ENCODE measurements at regions not wholly inside any gene's neighbourhood (a gene's known extent, or its start where the extent isn't known, plus 50 kb on each side); places are given as distances from the start of the nearest gene placed in this dataset.

DNA sequence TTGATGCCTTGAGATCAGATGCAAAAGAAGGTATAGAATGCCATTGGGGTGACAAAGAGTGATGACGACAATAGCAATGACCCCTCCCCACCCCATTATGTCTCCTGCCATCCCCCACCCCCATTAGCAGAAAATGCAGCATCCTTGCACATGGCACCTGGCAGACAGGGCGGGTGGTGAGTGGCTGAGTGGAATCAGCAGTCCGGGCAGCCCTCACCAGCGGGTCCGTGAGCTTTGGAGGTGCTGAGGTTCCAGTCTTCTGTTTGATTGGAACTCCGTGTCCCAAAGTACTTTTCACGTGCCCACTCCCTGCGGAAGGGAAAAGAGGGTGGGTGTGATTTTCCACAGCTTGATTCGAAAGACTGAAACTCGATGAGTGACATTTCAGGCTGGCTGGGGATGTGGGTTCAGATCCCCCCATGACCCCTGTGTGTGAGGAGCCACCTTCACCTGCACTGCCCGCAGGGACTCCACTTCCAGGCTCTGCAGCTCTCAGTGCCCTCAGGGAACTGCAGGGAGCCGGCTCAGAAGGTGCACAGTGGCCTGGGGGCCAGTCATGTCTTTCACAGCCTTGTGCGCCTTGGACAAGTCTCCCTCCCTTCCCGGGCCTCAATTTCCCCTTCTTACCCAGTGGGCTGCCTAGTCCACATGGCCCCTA is 130.9 kb downstream of the GLI2 start:
- ChIA-PET CTCF (interaction anchor here (0.6 to 3.8 kb wide), 7 partner anchors 8 to 170 kb away, joined by 3 to 13 read pairs (median 6); partner anchors contain the start of gene GLI2), POLR2A (no interaction called here)
- no peaks in the 10 kb centered on the region for H3K9me3 Mint-ChIP-seq
- DNase-seq (ENCODE audit: low spot score) = no peak
- no peaks in the 10 kb centered on the region for H3K27me3 Mint-ChIP-seq (ENCODE audit: low read depth)
- TF ChIP-seq ZNF232 (CRISPR knock-in tag; IDR thresholded peaks at IDR 0.05) (no peak), NR3C1 (CRISPR knock-in tag; conservative IDR thresholded peaks at IDR 0.05; ENCODE audit: low read depth) (no peak)
- TF ChIP-seq, protein P1, sequence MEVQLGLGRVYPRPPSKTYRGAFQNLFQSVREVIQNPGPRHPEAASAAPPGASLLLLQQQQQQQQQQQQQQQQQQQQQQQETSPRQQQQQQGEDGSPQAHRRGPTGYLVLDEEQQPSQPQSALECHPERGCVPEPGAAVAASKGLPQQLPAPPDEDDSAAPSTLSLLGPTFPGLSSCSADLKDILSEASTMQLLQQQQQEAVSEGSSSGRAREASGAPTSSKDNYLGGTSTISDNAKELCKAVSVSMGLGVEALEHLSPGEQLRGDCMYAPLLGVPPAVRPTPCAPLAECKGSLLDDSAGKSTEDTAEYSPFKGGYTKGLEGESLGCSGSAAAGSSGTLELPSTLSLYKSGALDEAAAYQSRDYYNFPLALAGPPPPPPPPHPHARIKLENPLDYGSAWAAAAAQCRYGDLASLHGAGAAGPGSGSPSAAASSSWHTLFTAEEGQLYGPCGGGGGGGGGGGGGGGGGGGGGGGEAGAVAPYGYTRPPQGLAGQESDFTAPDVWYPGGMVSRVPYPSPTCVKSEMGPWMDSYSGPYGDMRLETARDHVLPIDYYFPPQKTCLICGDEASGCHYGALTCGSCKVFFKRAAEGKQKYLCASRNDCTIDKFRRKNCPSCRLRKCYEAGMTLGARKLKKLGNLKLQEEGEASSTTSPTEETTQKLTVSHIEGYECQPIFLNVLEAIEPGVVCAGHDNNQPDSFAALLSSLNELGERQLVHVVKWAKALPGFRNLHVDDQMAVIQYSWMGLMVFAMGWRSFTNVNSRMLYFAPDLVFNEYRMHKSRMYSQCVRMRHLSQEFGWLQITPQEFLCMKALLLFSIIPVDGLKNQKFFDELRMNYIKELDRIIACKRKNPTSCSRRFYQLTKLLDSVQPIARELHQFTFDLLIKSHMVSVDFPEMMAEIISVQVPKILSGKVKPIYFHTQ (CRISPR knock-in tag; IDR thresholded peaks at IDR 0.05) = no peak
- TF ChIP-seq, protein P2, sequence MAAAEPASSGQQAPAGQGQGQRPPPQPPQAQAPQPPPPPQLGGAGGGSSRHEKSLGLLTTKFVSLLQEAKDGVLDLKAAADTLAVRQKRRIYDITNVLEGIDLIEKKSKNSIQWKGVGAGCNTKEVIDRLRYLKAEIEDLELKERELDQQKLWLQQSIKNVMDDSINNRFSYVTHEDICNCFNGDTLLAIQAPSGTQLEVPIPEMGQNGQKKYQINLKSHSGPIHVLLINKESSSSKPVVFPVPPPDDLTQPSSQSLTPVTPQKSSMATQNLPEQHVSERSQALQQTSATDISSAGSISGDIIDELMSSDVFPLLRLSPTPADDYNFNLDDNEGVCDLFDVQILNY (CRISPR knock-in tag; IDR thresholded peaks at IDR 0.05) = 0 out of 2 replicates have a peak, but pooled peaks have one; percentile 13
- no peak overlapping the region for H3K27ac Mint-ChIP-seq
- peak overlapping the region; percentile 49 for H3K4me3 Mint-ChIP-seq
- H3K4me1 Mint-ChIP-seq = peaks cover 60% of the 10 kb centered on the region
- ATAC-seq = no peak
- H3K36me3 Mint-ChIP-seq = no peaks in the 10 kb centered on the region

DNA sequence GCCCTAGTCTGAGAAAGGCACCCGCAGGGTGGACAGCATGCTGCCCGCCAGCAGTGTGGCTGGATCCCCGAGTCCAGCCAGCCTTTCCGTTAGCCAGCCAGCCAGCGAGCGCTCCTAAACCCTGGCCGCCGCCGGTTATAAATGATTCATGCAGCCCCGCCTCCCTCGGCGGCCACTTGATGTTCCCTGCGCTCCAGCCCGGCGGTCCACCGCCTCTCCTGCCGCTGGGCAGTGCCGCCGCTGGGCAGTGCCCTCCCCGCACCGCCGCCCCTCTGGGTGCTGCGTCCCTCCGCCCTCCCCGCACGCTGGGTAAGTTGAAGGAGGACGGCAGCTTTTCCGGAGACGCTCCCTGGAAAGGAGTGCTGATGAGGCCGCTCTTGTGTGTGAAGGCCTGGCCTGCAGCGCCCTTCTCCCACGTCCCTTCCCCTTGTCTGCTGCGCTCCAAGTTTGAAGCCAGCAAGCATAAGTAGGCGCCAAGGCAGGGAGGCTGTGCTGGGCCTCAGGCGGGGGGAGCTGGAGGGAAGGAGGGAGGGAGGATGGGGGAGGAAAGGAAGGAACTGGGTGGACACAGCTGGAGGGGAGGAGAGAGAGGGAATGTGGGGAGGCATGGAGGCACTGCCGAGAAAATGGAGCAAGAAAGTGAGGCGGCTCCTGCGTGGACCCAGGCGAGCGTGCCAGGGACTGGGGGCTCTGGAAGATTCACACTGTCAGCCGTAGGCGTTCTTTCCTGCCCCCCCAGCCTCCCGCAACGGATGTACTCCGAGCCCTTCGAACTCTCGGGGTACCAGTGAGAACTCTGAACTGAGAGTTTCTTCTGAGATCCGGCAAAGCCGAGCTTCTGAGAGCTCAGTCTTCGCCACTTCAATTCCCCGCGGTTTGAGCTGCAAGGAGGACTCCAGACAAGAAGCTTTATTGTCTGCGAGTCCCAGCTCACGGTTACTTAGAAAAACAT is 131.9 kb downstream of the GLI2 start:
- TF ChIP-seq, protein P3, sequence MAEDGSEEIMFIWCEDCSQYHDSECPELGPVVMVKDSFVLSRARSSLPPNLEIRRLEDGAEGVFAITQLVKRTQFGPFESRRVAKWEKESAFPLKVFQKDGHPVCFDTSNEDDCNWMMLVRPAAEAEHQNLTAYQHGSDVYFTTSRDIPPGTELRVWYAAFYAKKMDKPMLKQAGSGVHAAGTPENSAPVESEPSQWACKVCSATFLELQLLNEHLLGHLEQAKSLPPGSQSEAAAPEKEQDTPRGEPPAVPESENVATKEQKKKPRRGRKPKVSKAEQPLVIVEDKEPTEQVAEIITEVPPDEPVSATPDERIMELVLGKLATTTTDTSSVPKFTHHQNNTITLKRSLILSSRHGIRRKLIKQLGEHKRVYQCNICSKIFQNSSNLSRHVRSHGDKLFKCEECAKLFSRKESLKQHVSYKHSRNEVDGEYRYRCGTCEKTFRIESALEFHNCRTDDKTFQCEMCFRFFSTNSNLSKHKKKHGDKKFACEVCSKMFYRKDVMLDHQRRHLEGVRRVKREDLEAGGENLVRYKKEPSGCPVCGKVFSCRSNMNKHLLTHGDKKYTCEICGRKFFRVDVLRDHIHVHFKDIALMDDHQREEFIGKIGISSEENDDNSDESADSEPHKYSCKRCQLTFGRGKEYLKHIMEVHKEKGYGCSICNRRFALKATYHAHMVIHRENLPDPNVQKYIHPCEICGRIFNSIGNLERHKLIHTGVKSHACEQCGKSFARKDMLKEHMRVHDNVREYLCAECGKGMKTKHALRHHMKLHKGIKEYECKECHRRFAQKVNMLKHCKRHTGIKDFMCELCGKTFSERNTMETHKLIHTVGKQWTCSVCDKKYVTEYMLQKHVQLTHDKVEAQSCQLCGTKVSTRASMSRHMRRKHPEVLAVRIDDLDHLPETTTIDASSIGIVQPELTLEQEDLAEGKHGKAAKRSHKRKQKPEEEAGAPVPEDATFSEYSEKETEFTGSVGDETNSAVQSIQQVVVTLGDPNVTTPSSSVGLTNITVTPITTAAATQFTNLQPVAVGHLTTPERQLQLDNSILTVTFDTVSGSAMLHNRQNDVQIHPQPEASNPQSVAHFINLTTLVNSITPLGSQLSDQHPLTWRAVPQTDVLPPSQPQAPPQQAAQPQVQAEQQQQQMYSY (CRISPR knock-in tag; IDR thresholded peaks at IDR 0.05) = peak; percentile 23; the same call in 1 of the 2 replicates
- TF ChIP-seq FOXP1 (CRISPR knock-in tag; IDR thresholded peaks at IDR 0.05; ENCODE audit: borderline replicate concordance) (peak; percentile 61; the same call in 1 of the 2 replicates), RORB (CRISPR knock-in tag; IDR thresholded peaks at IDR 0.05) (no peak), KAT7 (CRISPR knock-in tag; IDR thresholded peaks at IDR 0.05; ENCODE audit: borderline replicate concordance) (no peak)
- TF ChIP-seq, protein P2 (CRISPR knock-in tag; IDR thresholded peaks at IDR 0.05) = 0 out of 2 replicates have a peak, but pooled peaks have one; percentile 13
- DNase-seq (ENCODE audit: low spot score) (peak; percentile 55), ATAC-seq (peak; percentile 56)
- Mint-ChIP-seq H3K4me3 (peak overlapping the region; percentile 49), H3K36me3 (no peaks in the 10 kb centered on the region), H3K27me3 (ENCODE audit: low read depth) (no peaks in the 10 kb centered on the region), H3K27ac (no peak overlapping the region; the same call in 1 of the 2 replicates), H3K9me3 (no peaks in the 10 kb centered on the region), H3K4me1 (peaks cover 53% of the 10 kb centered on the region)
- ChIA-PET POLR2A (interaction anchor here (0.9 kb wide), 1 partner anchor 9 kb away, joined by 3 read pairs; no protein-coding TSS in a partner anchor), CTCF (interaction anchor here (0.6 to 3.8 kb wide), 8 partner anchors 9 to 207 kb away, joined by 3 to 13 read pairs (median 4); no protein-coding TSS in a partner anchor)

DNA sequence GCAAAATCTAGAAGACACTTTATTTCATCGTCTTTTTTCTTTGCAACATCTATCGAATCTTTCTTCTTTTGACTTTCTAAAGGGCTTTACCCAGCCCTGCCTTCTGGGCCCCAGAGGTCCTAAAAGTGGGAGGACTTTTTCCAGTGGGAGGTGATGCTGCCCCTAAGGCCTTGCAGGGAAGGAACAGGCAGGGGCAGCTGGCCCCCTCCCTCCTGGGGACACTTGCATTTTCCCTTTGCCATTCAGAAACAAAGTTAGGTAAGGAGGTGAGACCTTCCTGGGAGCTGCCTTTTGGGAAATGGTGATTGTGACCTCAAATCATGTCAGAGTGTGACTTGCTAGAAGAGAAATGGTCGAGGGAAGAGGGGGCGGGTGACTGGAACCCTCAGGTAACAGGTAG is 132.7 kb downstream of the GLI2 start:
- peaks cover 51% of the 10 kb centered on the region for H3K4me1 Mint-ChIP-seq
- H3K4me3 Mint-ChIP-seq = peak overlapping the region; percentile 5; the same call in 1 of the 2 replicates
- TF ChIP-seq, protein P2 (CRISPR knock-in tag; IDR thresholded peaks at IDR 0.05) = no peak
- TF ChIP-seq, protein P4, sequence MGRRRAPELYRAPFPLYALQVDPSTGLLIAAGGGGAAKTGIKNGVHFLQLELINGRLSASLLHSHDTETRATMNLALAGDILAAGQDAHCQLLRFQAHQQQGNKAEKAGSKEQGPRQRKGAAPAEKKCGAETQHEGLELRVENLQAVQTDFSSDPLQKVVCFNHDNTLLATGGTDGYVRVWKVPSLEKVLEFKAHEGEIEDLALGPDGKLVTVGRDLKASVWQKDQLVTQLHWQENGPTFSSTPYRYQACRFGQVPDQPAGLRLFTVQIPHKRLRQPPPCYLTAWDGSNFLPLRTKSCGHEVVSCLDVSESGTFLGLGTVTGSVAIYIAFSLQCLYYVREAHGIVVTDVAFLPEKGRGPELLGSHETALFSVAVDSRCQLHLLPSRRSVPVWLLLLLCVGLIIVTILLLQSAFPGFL (CRISPR knock-in tag; IDR thresholded peaks at IDR 0.05; ENCODE audit: borderline replicate concordance) = no peak
- no peak for TF ChIP-seq TEAD4 (CRISPR knock-in tag; IDR thresholded peaks at IDR 0.05)
- H3K36me3 Mint-ChIP-seq = no peaks in the 10 kb centered on the region
- CTCF ChIA-PET = interaction anchor here (1.1 to 3.8 kb wide), 5 partner anchors 9 to 206 kb away, joined by 4 to 13 read pairs (median 6); no protein-coding TSS in a partner anchor
- ATAC-seq = no peak
- no peak for DNase-seq (ENCODE audit: low spot score)
- POLR2A ChIA-PET = interaction anchor here (0.9 kb wide), 1 partner anchor 9 kb away, joined by 3 read pairs; no protein-coding TSS in a partner anchor
- H3K27me3 Mint-ChIP-seq (ENCODE audit: low read depth) = no peaks in the 10 kb centered on the region
- peak overlapping the region; percentile 15 for H3K27ac Mint-ChIP-seq
- H3K9me3 Mint-ChIP-seq = no peaks in the 10 kb centered on the region
